Esophagus squamous epithelium (tissue), 5 donors: ENCODE measurements at regions not wholly inside any gene's neighbourhood (a gene's known extent, or its start where the extent isn't known, plus 50 kb on each side); places are given as distances from the start of the nearest gene placed in this dataset.

Experiments
- DNase-seq: peaks from one replicate; lab custom pipeline; 2025; lab: John Stamatoyannopoulos, UW
- H3K27ac ChIP-seq, 4 donors: fragments of 200-600 bp; sonication (generic); one replicate each; pipeline ENCODE4 v1.5.1; 2016 to 2019; ENCODE audit warnings: mild to moderate bottlenecking in 1 of 4
- H3K27me3 ChIP-seq, 4 donors: fragments of 200-600 bp; sonication (generic); 1 replicate in 3 of 4; 2 replicates in 1 of 4; pipeline versions ENCODE4 v1.5.1 to v1.6.0; 2017 to 2021; ENCODE audit warnings: antibody characterized with exemption in 1 of 4
- H3K36me3 ChIP-seq, 3 donors: fragments of 200-600 bp; sonication (generic); one replicate each; pipeline ENCODE4 v1.5.1; 2016 to 2019
- H3K4me1 ChIP-seq, 3 donors: fragments of 200-600 bp; sonication (generic); one replicate each; pipeline ENCODE4 v1.5.1; 2017 to 2019
- H3K4me3 ChIP-seq, 4 donors: fragments of 200-600 bp; sonication (generic); 1 replicate in 3 of 4; 2 replicates in 1 of 4; pipeline ENCODE4 v1.5.1; 2016 to 2019; ENCODE audit warnings: mild to moderate bottlenecking in 2 of 4, moderate library complexity in 1 of 4
- H3K9me3 ChIP-seq, 3 donors: fragments of 200-600 bp; sonication (generic); one replicate each; pipeline ENCODE4 v1.5.1; 2016 to 2019
- POLR2A ChIP-seq, 4 donors: fragments of 450-650 bp; IDR thresholded peaks; one replicate each; pipeline ENCODE4 v1.6.1; 2017; ENCODE audit warnings: antibody characterized with exemption in 4 of 4, mild to moderate bottlenecking in 4 of 4, moderate library complexity in 3 of 4
- WGBS, 2 donors: methylation state at CpG; one replicate each; pipeline ENCODE4 v1.1.5; 2018; 5-methylcytosine and 5-hydroxymethylcytosine counted together
- intact Hi-C: fragments of 100-400 bp; cut with DNase I; formaldehyde crosslinking; loops from one replicate; pipeline ENCODE4 v1.15.0; 2022
- TF ChIP-seq, protein P1 (sequence below), 6 experiments: fragments of 450-650 bp in 4 of 6; fragments of 200-600 bp in 2 of 6; sonication (generic) in 2 of 6; IDR thresholded peaks; one replicate each; pipeline ENCODE4 v1.5.1; 2016 to 2019; ENCODE audit warnings: antibody characterized with exemption in 6 of 6, mild to moderate bottlenecking in 4 of 6, moderate library complexity in 4 of 6
- donor health status: DM: yes; HTN: yes; CAD: no.

DNA sequence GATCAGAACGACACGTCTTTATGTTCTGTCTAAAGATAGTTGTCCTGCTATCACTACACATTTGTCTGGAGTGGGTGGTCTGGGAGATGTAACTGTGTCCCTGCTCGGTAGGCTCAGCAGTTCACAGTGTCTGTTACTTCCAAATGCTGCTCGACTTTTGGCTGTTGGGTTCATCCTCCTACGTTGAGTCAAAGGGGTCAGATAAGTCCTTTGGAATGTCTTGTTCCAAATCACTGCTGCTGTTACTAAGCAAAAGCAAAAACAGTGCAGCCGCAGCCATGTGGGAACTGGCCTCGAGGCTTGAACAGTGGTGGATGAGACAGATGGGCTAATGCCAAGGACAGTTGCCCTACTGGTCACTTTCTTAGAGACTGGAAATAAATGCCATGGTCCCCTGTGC is 272.2 kb upstream of the MAP3K7 start:
- Histone ChIP-seq H3K9me3 (no peaks in the 10 kb centered on the region), H3K27me3 (no peaks in the 10 kb centered on the region), H3K4me1 (no peaks in the 10 kb centered on the region), H3K4me3 (no peak overlapping the region), H3K36me3 (no peaks in the 10 kb centered on the region), H3K27ac (no peak overlapping the region)
- 63 to 64% methylated on average over 4 to 7 of the region's 7 CpGs for WGBS, 2 donors
- no peak for DNase-seq
- TF ChIP-seq, protein P1, sequence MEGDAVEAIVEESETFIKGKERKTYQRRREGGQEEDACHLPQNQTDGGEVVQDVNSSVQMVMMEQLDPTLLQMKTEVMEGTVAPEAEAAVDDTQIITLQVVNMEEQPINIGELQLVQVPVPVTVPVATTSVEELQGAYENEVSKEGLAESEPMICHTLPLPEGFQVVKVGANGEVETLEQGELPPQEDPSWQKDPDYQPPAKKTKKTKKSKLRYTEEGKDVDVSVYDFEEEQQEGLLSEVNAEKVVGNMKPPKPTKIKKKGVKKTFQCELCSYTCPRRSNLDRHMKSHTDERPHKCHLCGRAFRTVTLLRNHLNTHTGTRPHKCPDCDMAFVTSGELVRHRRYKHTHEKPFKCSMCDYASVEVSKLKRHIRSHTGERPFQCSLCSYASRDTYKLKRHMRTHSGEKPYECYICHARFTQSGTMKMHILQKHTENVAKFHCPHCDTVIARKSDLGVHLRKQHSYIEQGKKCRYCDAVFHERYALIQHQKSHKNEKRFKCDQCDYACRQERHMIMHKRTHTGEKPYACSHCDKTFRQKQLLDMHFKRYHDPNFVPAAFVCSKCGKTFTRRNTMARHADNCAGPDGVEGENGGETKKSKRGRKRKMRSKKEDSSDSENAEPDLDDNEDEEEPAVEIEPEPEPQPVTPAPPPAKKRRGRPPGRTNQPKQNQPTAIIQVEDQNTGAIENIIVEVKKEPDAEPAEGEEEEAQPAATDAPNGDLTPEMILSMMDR (IDR thresholded peaks at IDR 0.05): no peak
- no peak for TF ChIP-seq POLR2A (IDR thresholded peaks at IDR 0.05)
- intact Hi-C loops: no loop called here

DNA sequence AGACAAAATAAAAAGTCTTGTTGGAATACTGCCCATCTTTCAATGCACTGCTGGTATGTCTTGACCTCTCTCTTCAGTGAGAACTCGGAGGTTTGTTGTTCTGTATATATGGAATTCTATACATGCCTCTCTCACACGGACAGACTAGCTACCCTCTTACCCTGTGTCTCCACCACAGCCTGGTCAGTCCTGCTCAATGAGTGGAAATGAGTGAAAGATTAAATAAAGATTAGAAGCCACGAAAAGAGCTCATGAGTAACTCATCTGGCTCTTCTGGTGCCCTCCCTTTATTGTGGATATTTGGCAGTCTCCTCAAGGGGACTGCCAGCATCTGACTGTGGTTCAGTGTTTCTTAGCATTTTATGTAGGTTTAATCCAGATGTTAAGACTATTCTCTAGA is 262.8 kb upstream of the MAP3K7 start:
- no peak for TF ChIP-seq POLR2A (IDR thresholded peaks at IDR 0.05)
- TF ChIP-seq, protein P1 (IDR thresholded peaks at IDR 0.05): no peak
- Histone ChIP-seq H3K9me3 (no peaks in the 10 kb centered on the region), H3K27ac (no peak overlapping the region), H3K4me1 (peaks cover 0 to 14% (median 1%) of the 10 kb centered on the region in 3 donors), H3K27me3 (no peaks in the 10 kb centered on the region), H3K4me3 (no peak overlapping the region), H3K36me3 (no peaks in the 10 kb centered on the region)
- no peak for DNase-seq
- intact Hi-C loops: no loop called here
- WGBS, 2 donors: 28 to 35% methylated on average over 3 of the region's 3 CpGs

DNA sequence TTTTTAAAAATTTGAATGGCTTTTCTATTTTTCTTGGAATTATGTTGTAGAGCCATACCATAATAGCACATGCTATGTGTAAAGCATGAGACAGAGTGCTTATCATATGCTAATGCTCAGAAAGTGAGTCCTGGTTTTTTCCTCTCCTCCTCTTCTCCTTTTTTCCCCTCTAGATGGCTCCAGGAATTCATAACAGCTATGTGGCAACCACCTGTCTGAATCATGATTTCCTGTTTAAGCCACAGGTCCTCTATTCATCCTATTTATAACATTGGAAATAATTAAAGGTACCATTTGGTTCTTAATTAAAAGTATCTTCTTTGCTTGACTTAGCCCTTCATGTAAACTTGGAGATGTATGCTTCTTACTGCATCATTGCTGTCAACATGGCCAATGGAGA is 260.0 kb upstream of the MAP3K7 start:
- no peak overlapping the region for H3K27ac ChIP-seq
- no peak for DNase-seq
- no peaks in the 10 kb centered on the region for H3K27me3 ChIP-seq
- peaks cover 0 to 17% (median 3%) of the 10 kb centered on the region in 3 donors for H3K4me1 ChIP-seq
- H3K4me3 ChIP-seq: no peak overlapping the region
- no peak for TF ChIP-seq POLR2A (IDR thresholded peaks at IDR 0.05)
- TF ChIP-seq, protein P1 (IDR thresholded peaks at IDR 0.05): peak in 1 of 6 experiments; percentile 20
- no peaks in the 10 kb centered on the region for H3K36me3 ChIP-seq
- H3K9me3 ChIP-seq: no peaks in the 10 kb centered on the region
- intact Hi-C loops: no loop called here

DNA sequence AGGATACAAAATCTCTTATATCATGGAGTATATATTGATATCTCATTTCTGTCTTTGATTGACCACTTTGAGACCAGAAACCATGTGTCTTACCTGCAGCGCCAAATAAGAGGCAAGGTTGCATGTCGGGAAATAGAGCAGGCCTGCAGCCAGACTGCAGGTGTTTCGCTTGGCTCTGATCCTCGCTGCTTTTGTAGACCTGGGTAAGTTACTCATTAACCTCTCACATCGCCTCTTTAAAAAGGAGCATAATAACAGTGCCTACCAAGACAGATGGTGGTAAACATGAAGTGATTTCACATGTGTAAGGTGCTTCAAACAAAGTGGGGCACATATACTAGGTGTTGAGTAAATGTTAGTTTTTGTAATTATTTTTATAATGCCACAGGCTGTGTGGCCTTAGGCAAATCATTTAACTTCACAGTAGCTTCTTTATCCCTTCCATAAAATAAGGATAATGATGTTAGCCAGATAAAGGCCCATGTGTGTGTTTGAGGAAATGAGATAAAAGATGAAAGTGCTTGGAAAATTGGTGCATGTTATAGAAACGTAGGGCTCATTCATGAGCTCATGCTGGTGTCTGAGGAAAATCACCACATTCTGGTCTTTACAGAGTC is 248.8 kb upstream of the MAP3K7 start:
- intact Hi-C loops: no loop called here
- TF ChIP-seq, protein P1 (IDR thresholded peaks at IDR 0.05): no peak
- TF ChIP-seq POLR2A (IDR thresholded peaks at IDR 0.05): no peak
- no peaks in the 10 kb centered on the region for H3K4me1 ChIP-seq
- DNase-seq: no peak
- 72 to 86% methylated on average over 6 of the region's 6 CpGs for WGBS, 2 donors
- no peaks in the 10 kb centered on the region for H3K27me3 ChIP-seq
- H3K9me3 ChIP-seq: no peaks in the 10 kb centered on the region
- H3K4me3 ChIP-seq: no peak overlapping the region
- H3K27ac ChIP-seq: no peak overlapping the region
- no peaks in the 10 kb centered on the region for H3K36me3 ChIP-seq

DNA sequence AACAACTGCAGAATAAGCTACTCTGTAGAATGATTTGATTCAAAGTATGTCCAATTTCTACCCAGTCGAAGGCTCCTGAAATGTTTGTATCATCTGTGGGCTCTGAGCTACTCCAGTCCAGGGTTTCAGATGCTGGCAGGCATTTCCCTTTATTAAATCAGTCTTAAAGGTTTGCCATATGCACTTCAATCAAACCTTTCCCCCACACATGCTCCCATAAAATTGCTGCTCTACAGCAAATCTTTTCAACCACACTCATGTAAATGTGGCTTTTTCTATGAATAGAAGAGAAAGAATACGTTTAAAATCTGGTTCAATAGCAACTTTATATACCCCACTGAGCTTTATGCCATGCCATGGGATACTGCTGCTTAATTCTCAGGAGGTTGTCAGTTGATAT is 242.4 kb upstream of the MAP3K7 start:
- Histone ChIP-seq H3K4me1 (no peaks in the 10 kb centered on the region), H3K27ac (no peak overlapping the region), H3K27me3 (no peaks in the 10 kb centered on the region), H3K36me3 (no peaks in the 10 kb centered on the region), H3K9me3 (peaks cover 0 to under 1% (median 0%) of the 10 kb centered on the region in 3 donors), H3K4me3 (no peak overlapping the region)
- 48 to 53% methylated on average over 2 of the region's 2 CpGs for WGBS, 2 donors
- DNase-seq: no peak
- intact Hi-C loops: no loop called here
- no peak for TF ChIP-seq POLR2A (IDR thresholded peaks at IDR 0.05)
- TF ChIP-seq, protein P1 (IDR thresholded peaks at IDR 0.05): no peak
